Fibroblast of the conjunctiva (primary cell): ENCODE measurements at regions not wholly inside any gene's neighbourhood (a gene's known extent, or its start where the extent isn't known, plus 50 kb on each side); places are given as distances from the start of the nearest gene placed in this dataset.

Experiments used
- DNase-seq: peaks from one replicate; pipeline ENCODE4 v3.0.0-alpha.2; 2010; ENCODE audit warnings: low read depth

DNA sequence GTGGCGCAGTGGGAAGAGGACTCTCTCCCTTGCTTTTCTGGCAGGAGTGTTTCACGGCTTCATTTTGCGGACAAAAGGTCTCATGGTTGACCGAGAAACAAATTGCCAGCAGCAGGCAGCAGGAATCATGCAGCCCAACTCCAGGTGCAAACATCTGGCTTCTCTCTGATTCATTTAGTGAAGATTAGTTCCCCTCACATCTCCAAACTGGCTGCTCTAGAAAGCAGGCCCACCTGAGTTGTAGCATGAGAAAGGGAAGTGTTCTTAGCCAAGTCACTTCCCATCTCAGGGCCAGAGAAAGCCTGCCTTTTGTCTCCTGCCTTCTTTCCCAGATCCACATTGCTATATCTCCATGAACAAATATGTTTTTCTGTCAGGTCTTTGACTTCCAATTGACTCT, 120.8 kb upstream of the CCDC196 start:
- no peak for DNase-seq

DNA sequence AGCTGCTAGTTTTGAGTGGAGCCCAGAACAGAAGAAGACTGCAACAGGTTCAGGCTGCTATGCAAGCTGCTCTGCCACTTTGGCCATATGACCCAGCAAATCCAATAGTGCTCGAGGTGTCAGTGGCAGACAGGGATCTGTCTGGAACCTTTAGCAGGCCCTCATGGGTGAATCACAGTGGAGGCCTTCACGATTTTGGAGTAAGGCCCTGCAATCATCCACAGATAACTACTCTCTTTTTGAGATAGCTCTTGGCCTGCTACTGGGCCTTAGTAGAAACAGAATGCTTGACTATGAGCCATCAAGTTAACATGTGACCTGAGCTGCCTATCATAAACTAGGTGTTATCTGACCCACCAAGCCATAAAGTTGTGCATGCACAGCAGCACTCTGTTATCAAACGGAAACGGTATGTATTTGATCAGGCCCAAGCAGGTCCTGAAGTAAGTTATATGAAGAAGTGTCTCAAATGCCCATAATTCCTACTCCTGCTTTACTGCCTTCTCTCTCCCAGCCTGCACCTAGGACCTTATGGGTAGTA, 116.9 kb upstream of the CCDC196 start:
- DNase-seq, result no peak

- DNase-seq, result no peak
Observed at GRCh38 chr14:66371776-66372175, 114.4 kb upstream of the CCDC196 start.

GRCh38 chr14:66375046-66375964, 110.9 kb upstream of the CCDC196 start:
- no peak for DNase-seq

GRCh38 chr14:66377574-66377973, 108.6 kb upstream of the CCDC196 start:
- DNase-seq, result no peak

- DNase-seq, result no peak
Observed at GRCh38 chr14:66378712-66379505, 107.3 kb upstream of the CCDC196 start.

DNA sequence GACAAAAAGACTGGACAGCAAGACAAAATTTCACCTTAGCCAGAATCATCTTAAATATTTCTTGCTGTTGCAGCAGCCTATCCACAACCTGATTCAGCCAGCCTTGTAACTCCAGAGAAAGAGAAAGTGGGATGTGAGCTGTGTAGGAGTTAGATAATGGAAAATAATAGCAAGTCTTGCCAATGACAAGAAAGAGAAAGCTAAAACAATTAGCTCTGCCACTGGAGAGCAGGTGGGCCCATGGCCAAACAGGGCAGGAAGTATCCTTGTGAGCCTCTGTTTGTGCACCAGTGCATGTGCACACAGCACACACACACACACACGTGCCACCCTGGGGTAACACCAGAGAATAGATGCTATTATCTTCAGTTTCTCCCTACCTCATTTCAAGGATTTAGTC, 106.0 kb upstream of the CCDC196 start:
- DNase-seq, result no peak

DNA sequence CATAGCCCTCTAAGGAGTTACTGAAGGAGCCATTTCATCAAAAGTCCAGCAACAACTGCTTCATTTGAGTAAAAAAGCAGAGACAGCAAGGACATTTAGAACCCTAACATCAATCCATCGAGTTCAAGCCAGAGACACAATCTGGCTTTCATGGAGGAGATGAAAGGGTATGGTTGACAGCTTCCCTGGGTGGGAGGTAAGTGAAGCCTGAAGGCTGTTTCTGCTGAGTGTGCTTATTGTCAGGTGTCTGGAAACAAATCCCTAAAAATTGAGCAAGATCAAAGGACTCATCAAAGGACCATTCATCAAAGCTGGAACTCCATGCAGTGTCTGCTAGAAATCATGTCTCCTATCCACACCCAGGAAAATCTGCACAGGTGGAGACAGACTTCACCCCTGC, 104.4 kb upstream of the CCDC196 start:
- DNase-seq, result no peak

DNA sequence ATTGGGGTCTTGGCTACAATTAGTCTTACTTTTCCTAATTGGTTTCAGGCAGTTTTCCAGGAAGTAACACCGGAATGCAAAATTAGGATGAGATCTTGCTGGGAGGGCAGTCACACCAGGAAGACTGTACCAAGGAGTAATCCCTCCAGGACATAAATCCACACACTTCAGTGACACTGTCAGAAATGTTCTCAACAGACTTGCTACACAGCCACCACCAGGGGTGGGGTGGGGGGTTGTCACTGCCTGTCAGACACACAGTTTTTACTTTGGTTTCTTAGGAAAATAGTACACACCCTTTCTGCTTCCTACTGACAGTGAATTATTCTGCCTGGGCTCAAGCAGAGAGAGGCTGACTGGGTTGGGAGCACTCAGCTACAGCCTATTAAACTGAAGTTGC, 102.9 kb upstream of the CCDC196 start:
- DNase-seq, result no peak

DNA sequence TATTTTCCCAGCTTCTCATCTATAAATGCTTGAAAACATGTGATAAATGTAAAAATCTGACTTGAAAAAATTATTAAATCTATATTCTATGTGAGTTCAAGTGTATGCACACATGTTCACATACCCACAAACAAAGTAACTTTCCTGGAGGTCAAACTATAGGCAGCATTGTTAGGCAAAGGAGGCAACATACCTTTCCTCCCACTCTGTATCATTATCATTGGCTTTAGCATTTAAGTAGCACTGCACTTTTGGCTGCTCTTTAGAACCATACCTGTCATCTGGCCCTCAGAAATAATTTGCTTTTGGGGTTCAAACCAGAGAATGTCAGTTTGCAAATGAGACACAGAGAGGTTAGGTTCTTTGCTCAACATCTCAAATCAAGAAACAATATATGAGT, 102.4 kb upstream of the CCDC196 start:
- DNase-seq, result no peak

GRCh38 chr14:66388516-66388915, 97.7 kb upstream of the CCDC196 start:
- DNase-seq, result no peak

GRCh38 chr14:66389481-66389880, 96.7 kb upstream of the CCDC196 start:
- no peak for DNase-seq

GRCh38 chr14:66395300-66395699, 90.9 kb upstream of the CCDC196 start:
- DNase-seq, result no peak

DNA sequence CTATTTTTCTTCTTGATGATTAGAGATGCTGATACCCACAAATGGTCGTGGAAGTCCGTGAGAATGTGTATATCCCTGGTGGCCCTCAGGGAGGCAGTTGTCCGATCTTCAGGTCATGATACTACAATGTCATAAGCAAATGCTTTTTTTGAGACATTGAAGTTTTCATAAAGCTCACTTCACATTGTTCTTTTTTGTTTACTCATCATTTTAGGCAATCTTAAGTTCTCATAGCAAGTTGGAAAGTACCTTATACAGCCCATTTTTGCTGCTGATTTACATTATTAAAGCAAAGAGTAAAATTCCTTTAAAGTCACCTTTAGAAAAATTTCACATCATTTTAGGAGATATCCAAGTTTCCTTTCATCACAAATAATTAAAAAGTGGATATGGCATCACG, 90.0 kb upstream of the CCDC196 start:
- DNase-seq, result no peak

- DNase-seq, result no peak
Observed at GRCh38 chr14:66398437-66398836, 87.7 kb upstream of the CCDC196 start.

- DNase-seq, result no peak
Observed at GRCh38 chr14:66401449-66402095, 84.6 kb upstream of the CCDC196 start.

- DNase-seq, result peak; percentile 9
Observed at GRCh38 chr14:66403183-66403582, 83.0 kb upstream of the CCDC196 start.

GRCh38 chr14:66404051-66404545, 82.1 kb upstream of the CCDC196 start:
- no peak for DNase-seq

DNA sequence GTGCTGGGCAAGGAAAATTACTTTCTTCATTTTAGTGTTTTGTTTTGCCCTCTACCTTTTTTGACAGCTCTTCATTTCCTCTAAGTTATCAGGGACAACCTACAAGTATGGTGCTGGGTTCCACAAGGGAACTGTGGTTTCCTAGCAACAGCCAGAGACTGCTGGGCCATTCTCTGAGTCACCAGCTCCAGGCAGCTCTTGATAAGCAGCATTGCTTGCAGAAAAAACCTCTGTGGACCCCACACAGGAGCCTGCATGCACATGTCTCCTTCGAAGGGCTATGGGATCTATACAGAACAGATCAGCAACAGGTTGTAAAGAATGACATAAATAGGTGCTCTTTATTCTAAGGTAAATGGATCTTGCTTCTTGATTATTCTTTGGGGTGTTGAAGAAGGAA, 81.0 kb upstream of the CCDC196 start:
- DNase-seq, result no peak

- no peak for DNase-seq
Observed at GRCh38 chr14:66413901-66414300, 72.3 kb upstream of the CCDC196 start.

DNA sequence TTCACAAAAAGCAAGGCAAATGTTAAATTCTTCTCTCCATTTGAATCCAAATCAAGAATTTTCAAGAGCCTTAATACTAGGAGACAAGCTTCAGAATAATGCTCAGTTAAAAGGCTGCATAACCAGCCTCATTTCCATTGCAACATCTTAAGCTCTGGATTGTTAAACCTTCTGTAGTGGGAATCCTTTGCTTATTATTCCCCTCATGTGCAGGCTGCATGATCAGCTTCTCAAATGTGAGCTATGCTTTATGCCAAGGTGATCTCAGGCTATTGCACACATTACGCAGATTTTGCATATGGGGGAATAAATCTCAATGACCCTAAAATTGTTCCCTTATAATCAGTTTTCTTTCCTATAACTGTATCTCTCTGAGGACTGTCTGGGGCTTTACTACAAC, 71.7 kb upstream of the CCDC196 start:
- DNase-seq, result no peak
